ENCODE measurements at regions not wholly inside any gene's neighbourhood (a gene's known extent, or its start where the extent isn't known, plus 50 kb on each side); places are given as distances from the start of the nearest gene placed in this dataset.
A peak's percentile ranks its signal among the peaks of the same experiment; 100 is the strongest.
"Not testable (repeated sequence)": the region's sequence is repeated elsewhere in the genome, so short reads cannot be mapped to it uniquely, and the experiment has no call there.

- DNase-seq (ENCODE audit: low read depth, low spot score): no peak
Measured at GRCh38 chr7:149606826-149607225, 109.2 kb upstream of the ZNF746 start.

DNA sequence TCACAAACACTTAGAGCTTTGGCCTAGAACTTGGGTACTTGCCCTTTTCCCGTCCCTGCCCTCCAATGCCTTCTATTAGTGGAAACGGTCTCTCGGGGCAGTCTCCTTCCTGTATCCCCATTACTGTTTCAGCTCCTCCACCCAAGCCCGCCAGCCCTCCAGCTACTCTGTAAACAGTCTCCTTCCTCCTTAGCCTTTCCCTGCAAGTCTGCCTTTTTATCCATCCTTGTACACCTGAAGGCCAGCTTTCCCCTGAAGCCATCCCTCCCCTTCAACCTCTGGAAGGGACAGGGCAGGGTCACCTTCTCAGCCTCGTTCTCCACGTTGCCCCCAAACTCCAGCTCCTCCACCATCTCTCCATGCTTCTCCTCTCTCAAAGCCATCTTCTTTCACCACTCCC is 108.1 kb upstream of the ZNF746 start:
- no peak for DNase-seq (ENCODE audit: low read depth, low spot score)

- DNase-seq (ENCODE audit: low read depth, low spot score): no peak
Measured at GRCh38 chr7:149604521-149604920, 106.9 kb upstream of the ZNF746 start.

GRCh38 chr7:149600669-149601330 is 103.2 kb upstream of the ZNF746 start:
- not testable (repeated sequence) for DNase-seq (ENCODE audit: low read depth, low spot score)

- DNase-seq (ENCODE audit: low read depth, low spot score): no peak
Measured at GRCh38 chr7:149599636-149600206, 102.1 kb upstream of the ZNF746 start.

DNA sequence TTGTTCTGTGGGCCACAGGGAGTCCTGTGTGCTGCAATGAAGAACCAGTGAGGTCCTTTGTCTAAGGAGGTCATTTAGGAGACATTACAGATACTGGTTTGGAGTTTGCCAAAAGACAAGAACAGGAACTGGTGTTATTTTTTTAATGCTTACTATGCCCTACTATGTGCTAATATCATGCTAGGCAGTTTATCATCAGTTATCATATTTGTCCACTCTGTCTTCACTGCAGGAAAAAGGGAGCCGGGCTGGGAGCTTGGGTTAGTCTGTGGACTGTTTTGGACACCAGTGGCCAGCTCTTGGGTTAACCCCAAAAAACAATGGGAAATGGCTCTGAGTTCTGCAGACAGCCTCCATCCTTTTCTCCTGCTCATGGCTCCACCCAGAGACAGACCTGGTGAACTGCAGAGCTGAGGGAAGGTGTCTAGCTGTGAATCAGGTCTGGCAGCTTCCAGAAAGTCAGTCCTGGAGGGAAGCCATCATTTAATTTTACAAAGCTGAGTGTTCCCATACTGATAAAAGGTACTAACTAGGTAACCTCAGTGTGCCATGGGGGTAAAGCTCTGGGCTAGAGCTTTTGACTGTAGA is 101.2 kb upstream of the ZNF746 start:
- DNase-seq (ENCODE audit: low read depth, low spot score): peak; percentile 72

DNA sequence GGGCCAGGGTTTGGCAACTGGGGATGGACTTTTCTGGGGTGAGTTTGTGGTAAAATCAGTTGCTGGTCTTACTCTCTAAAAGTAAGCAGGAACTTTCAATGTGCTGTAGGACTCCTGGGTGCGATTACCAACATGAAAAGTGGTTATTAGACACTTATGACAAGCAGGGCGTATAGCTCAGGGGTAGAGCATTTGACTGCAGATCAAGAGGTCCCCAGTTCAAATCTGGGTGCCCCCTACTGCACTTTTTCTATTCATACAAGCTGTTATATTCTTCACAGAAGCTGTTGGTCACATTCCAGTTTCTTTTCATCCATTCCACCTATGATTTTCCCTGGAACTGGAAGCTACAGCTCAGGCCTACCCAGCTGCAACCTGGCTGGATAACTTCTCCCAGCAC is 100.2 kb upstream of the ZNF746 start:
- not testable (repeated sequence) for DNase-seq (ENCODE audit: low read depth, low spot score)

- DNase-seq (ENCODE audit: low read depth, low spot score): no peak
Measured at GRCh38 chr7:149595541-149595940, 97.9 kb upstream of the ZNF746 start.

DNA sequence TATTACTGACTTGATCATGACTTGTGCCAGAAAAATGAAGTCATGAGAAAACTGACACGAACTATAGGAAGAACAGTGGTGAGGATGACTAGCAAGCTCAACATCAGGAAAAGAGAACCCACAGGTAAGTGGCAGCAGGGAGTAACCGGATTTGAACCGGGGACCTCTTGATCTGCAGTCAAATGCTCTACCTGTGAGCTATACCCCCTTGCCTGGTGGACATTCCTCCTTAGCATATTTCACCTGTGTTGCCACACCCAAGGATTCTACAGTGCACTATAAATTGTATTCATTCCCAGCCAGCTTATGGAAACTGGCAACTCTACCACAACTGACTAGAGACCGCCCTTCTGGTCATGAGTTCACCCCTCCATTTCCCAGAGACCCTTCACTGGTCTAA is 97.5 kb upstream of the ZNF746 start:
- DNase-seq (ENCODE audit: low read depth, low spot score): no peak

DNA sequence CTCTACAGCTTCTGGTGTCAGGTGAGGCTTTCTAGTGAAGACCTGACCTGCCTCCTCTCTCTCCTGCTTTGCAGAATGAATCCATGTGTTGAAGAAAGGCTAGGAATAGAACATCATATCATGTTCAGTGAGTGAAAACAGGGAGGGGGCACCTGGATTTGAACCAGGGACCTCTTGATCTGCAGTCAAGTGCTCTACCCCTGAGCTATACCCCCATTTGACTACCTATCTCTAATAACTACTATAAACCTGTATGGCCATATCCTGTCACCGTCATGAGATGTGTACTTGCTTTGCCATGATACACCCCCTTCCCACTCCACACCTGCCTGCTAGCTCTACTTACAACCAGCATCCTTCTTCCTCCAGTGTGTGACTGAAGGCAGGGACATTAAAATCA is 91.3 kb upstream of the ZNF746 start:
- DNase-seq (ENCODE audit: low read depth, low spot score): no peak

DNA sequence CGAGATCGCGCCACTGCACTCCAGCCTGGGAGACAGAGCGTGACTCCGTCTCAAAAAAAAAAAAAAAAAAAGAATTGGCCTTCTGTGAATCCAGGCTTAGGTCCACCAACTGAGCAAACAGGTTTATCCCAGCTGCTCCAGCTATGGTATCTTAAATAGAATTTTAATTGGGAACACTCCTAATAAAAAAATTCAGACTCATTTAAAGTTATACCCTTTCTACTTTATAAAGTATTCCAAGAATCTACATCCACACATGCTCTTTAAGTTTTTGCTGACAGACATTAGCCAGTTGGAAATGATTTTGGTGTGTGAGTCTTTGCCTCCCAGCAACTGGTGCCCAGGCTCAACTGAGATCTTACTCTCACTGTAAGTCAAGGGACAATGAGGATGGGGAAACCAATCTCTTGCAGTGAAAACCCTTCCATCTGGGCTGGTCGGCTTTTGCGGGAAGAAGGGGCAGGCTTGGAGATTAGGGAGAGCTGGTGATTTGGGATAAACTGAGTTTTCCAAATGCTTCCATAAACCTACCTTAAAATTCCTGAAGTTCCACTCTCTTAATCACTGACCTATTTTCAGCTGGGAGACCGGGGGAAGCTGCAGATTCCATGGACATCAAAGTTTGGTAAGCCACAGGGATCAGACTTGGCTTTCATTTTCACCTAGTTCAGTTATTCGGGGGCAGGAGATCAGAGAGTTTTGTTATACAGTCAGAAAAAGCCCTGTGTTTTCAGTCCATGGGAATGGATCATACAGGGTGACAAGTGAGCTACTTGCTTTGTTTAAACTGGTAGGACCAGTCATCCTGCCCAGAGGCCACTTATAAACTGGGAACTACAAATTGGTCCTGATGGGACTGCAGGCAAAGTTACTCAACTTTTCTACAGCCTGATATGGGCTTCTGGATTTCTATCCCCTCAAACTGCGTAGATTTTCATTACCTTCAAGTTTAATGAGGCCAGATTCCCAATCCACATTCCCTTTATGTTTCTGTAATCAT is 89.3 kb upstream of the ZNF746 start:
- peak; percentile 19 for DNase-seq (ENCODE audit: low read depth, low spot score)

DNA sequence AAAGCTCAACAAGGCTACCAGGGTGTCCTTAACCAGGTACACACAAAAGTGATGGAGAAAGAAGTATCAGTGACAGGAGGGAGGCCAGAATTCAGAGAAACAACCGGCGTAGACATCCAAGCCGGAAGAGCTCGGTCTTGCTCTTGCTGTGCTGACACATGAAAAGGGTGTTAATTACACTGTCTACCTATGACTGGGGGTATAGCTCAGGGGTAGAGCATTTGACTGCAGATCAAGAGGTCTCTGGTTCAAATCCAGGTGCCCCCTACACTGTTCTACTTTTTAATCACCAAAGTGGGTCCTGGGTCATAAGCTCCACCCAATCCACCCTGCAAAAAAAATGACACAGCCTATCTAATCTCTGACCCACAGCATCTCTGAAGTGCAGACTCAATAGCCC is 86.9 kb upstream of the ZNF746 start:
- DNase-seq (ENCODE audit: low read depth, low spot score): no peak

DNA sequence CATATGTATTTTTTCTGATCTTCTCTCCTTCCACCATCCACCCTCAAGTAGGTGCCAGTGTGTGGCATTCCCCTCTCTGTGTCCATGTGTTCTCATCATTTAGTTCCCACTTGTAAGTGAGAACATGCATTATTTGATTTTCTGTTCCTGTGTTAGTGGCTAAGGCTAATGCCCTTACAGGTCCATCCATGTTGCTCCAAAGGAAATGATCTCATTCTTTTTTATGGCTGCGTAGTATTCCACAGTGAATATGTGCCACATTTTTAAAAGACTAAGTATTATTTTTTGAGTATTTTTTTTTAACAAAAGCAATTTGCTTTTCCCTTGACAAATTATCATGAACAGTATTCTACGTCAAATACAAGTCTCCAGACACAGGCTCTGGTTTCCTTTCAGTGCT is 86.4 kb upstream of the ZNF746 start:
- DNase-seq (ENCODE audit: low read depth, low spot score): no peak

- no peak for DNase-seq (ENCODE audit: low read depth, low spot score)
Measured at GRCh38 chr7:149580328-149580727, 82.7 kb upstream of the ZNF746 start.

DNA sequence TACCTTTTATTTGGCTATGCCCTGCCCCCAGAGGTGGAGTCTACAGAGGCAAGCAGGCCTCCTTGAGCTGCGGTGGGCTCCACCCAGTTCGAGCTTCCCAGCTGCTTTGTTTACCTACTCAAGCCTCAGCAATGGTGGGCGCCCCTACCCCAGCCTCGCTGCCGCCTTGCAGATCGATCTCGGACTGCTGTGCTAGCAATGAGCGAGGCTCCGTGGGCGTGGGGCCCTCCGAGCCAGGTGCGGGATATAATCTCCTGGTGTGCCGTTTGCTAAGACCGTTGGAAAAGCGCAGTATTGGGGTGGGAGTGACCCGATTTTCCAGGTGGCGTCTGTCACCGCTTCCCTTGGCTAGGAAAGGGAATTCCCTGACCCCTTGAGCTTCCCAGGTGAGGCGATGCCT is 81.8 kb upstream of the ZNF746 start:
- DNase-seq (ENCODE audit: low read depth, low spot score): not testable (repeated sequence)

DNA sequence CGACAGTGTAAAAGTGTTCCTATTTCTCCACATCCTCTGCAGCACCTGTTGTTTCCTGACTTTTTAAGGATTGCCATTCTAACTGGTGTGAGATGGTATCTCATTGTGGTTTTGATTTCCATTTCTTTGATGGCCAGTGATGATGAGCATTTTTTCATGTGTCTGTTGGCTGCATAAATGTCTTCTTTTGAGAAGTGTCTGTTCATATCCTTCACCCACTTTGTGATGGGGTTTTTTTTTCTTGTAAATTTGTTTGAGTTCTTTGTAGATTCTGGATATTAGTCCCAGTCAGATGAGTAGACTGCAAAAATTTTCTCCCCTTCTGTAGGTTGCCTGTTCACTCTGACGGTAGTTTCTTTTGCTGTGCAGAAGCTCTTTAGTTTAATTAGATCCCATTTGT is 76.8 kb upstream of the ZNF746 start:
- not testable (repeated sequence) for DNase-seq (ENCODE audit: low read depth, low spot score)

DNA sequence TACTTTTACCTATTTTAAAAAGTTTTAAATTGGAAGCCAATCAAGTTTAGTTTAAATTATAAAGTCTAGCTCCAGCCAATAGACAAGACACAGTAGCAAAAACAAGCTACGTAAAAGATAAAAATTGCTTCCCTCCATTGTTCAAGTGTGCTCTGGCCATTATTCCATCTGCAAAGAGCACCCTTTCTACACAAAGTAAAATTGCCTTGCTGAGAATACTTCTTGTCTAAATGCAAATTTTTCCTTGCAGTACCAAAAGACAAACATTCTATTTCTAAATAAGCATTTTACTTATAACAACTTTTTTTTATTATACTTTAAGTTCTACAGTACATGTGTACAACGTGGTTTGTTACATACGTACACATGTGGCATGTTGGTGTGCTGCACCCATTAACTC is 75.9 kb upstream of the ZNF746 start:
- no peak for DNase-seq (ENCODE audit: low read depth, low spot score)

GRCh38 chr7:149572920-149573319 is 75.3 kb upstream of the ZNF746 start:
- DNase-seq (ENCODE audit: low read depth, low spot score): not testable (repeated sequence)

DNA sequence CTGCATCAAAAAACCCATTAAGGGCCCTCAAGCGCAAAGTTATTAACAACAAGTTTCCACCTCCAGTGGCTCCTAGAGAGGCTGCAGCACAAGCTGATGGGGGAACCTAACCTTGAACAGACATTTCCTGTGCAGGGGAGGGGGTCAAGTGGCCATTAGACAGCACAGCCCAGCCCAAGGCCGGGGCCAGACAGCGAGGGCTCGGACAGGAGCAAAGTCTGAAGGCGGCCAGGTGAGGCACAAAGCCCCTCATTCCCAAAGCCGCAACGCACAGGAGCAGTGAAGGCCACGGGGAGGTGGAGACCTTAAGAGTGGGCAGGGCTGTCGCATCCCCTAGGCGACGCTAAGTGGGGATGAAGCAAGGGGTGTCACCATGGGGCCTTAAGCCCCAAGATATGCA is 73.2 kb upstream of the ZNF746 start:
- DNase-seq (ENCODE audit: low read depth, low spot score): no peak

GRCh38 chr7:149569726-149570422 is 72.3 kb upstream of the ZNF746 start:
- DNase-seq (ENCODE audit: low read depth, low spot score): no peak

GRCh38 chr7:149569025-149569725 is 71.6 kb upstream of the ZNF746 start:
- peak; percentile 91 for DNase-seq (ENCODE audit: low read depth, low spot score)

Data from astrocyte of the hippocampus (primary cell).